Calu3 (cell line): ENCODE measurements at regions not wholly inside any gene's neighbourhood (a gene's known extent, or its start where the extent isn't known, plus 50 kb on each side); places are given as distances from the start of the nearest gene placed in this dataset.

Source experiments
- BruUV-seq: library from RNA; stranded (reverse); fragments of 400-500 nt; replicated peaks from 2 replicates; lab custom pipeline; 2021; lab: Mats Ljungman, UMichigan
- CTCF ChIA-PET: fragments of 300-600 bp; sonication (Branson Sonifier 250); formaldehyde crosslinking; loops from one replicate; lab custom pipeline; 2022; ENCODE audit warnings: antibody characterized with exemption; lab: Charles Lee
- DNase-seq: peaks from one replicate; pipeline ENCODE4 v3.0.0; 2022
- H3K27ac Mint-ChIP-seq: one replicate; pipeline ENCODE4 v1.8.0; 2022; ENCODE audit warnings: mixed read lengths; ENCODE audit not compliant: unreplicated experiment
- H3K27me3 Mint-ChIP-seq: one replicate; pipeline ENCODE4 v1.8.0; 2022; ENCODE audit warnings: mixed read lengths; ENCODE audit not compliant: unreplicated experiment
- H3K36me3 Mint-ChIP-seq: one replicate; pipeline ENCODE4 v1.8.0; 2022; ENCODE audit warnings: mild to moderate bottlenecking, moderate library complexity, mixed read lengths; ENCODE audit not compliant: insufficient read depth, unreplicated experiment
- H3K4me1 Mint-ChIP-seq: one replicate; pipeline ENCODE4 v1.8.0; 2022; ENCODE audit warnings: mild to moderate bottlenecking, low read depth, mixed read lengths; ENCODE audit not compliant: unreplicated experiment
- H3K4me3 Mint-ChIP-seq: one replicate; pipeline ENCODE4 v1.8.0; 2022; ENCODE audit warnings: mild to moderate bottlenecking, low read depth, moderate library complexity, mixed read lengths; ENCODE audit not compliant: unreplicated experiment
- H3K9me3 Mint-ChIP-seq: one replicate; pipeline ENCODE4 v1.8.0; 2022; ENCODE audit warnings: low read depth, mixed read lengths; ENCODE audit not compliant: unreplicated experiment
- CTCF ChIP-seq: fragments of 200-600 bp; IDR thresholded peaks from one replicate; pipeline ENCODE4 v1.8.0; 2022; ENCODE audit warnings: antibody characterized with exemption; ENCODE audit not compliant: unreplicated experiment
- intact Hi-C: fragments of 100-400 bp; cut with micrococcal nuclease; formaldehyde crosslinking; loops from one replicate; pipeline ENCODE4 v1.10.0; 2022; ENCODE audit not compliant: unreplicated experiment

- Mint-ChIP-seq H3K36me3 (no peaks in the 10 kb centered on the region), H3K27me3 (no peaks in the 10 kb centered on the region), H3K4me3 (no peak overlapping the region), H3K27ac (no peak overlapping the region), H3K9me3 (peaks cover 12% of the 10 kb centered on the region), H3K4me1 (no peaks in the 10 kb centered on the region)
- CTCF ChIA-PET = no interaction called here
- DNase-seq = no peak
- no TSS peak for BruUV-seq
- intact Hi-C loops = no loop called here
- TF ChIP-seq CTCF = no peak
Observed at GRCh38 chr9:74403581-74403980, 93.6 kb upstream of the RORB start.

- CTCF ChIA-PET = no interaction called here
- H3K36me3 Mint-ChIP-seq = no peaks in the 10 kb centered on the region
- no peak for DNase-seq
- BruUV-seq = no TSS peak
- H3K4me1 Mint-ChIP-seq = no peaks in the 10 kb centered on the region
- no peaks in the 10 kb centered on the region for H3K27me3 Mint-ChIP-seq
- peaks cover 12% of the 10 kb centered on the region for H3K9me3 Mint-ChIP-seq
- H3K4me3 Mint-ChIP-seq = no peak overlapping the region
- H3K27ac Mint-ChIP-seq = no peak overlapping the region
- intact Hi-C loops = no loop called here
- TF ChIP-seq CTCF = no peak
Observed at GRCh38 chr9:74404620-74405019, 92.5 kb upstream of the RORB start.

GRCh38 chr9:74407166-74407565 is 90.0 kb upstream of the RORB start:
- H3K9me3 Mint-ChIP-seq = peaks cover 12% of the 10 kb centered on the region
- H3K27ac Mint-ChIP-seq = no peak overlapping the region
- no peaks in the 10 kb centered on the region for H3K36me3 Mint-ChIP-seq
- TF ChIP-seq CTCF = no peak
- H3K4me3 Mint-ChIP-seq = no peak overlapping the region
- DNase-seq = no peak
- BruUV-seq = no TSS peak
- H3K4me1 Mint-ChIP-seq = no peaks in the 10 kb centered on the region
- CTCF ChIA-PET = no interaction called here
- H3K27me3 Mint-ChIP-seq = no peaks in the 10 kb centered on the region
- intact Hi-C loops = no loop called here

- CTCF ChIA-PET = no interaction called here
- Mint-ChIP-seq H3K9me3 (peaks cover 3% of the 10 kb centered on the region), H3K4me1 (no peaks in the 10 kb centered on the region), H3K4me3 (no peak overlapping the region), H3K36me3 (peaks cover 5% of the 10 kb centered on the region), H3K27ac (no peak overlapping the region), H3K27me3 (no peaks in the 10 kb centered on the region)
- no TSS peak for BruUV-seq
- no peak for TF ChIP-seq CTCF
- no peak for DNase-seq
- intact Hi-C loops = no loop called here
Observed at GRCh38 chr9:74412236-74412979, 84.7 kb upstream of the RORB start.
